ENCODE measurements at regions not wholly inside any gene's neighbourhood (a gene's known extent, or its start where the extent isn't known, plus 50 kb on each side); places are given as distances from the start of the nearest gene placed in this dataset.

DNA sequence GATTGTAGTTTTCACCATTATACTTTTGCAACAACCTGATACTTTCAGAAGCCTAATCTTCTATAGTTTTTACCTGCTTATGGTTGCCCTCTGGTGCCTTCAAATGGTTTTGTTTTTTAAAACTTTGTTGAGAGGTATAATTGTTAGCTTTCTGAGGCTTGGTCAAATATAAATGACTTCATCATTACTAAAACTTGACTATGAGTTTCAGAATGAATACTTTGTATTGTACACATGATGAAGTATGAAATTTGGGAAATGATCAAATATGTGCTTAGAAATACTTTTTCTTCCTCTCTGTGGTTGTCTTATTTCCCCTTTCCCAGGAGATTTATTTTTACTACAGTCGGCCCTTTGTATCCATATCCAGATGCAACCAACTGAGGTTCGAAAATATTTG lies 151.8 kb upstream of the B3GALT2 start:
- DNase-seq = no peak

DNA sequence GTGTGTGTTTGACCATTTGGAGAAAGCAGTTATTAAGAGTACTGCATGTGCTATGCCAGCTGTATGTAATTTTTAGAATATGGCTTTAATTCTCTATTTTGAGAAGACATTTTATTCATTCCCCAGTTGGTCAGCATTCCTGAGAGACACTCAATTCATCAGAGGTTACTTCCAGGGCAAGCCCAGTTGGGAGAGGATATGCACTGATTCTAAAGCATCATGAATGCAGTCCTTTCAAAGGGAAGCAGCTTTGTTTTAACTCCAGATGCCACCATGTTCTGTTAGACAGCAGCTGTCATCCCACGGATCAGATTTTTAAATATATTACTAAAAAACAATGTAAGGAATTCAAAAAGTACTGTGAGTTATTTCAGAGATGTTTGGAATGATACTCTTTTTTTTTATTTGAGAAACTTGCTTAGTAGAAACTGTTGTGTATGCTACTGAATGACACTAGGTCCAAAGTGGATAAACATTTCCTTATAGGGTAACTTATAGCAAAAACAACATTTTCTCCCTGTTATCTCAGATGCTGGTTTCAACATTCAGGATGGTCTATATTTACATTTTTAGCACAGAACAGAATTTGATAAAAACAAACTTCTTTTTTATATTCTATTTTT lies 149.5 kb upstream of the B3GALT2 start:
- no peak for DNase-seq

- no peak for DNase-seq
These were observed 146.8 kb upstream of the B3GALT2 start for GRCh38 chr1:193333166-193333565.

- DNase-seq = no peak
These were observed 139.9 kb upstream of the B3GALT2 start for GRCh38 chr1:193326296-193326695.

DNA sequence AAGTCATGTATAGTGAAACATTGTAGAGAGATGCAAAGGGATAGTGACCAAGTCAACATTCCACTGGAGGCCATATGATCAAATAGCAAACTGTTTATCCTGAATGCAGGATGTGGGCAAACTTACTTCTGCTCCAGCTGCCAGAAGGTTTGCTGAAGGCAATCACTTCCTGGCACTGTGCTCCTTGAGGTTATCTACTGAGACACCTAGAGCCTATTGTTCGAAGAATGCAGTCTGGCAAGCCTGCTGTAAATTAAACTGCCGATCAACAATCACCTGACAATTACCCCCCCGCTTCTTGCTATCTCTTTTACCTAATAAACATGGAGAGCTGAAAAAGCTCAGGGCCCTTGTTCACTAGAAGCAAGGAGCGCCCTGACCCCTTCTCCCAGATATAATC lies 139.4 kb upstream of the B3GALT2 start:
- no peak for DNase-seq

GRCh38 chr1:193325042-193325441 lies 138.6 kb upstream of the B3GALT2 start:
- no peak for DNase-seq

DNA sequence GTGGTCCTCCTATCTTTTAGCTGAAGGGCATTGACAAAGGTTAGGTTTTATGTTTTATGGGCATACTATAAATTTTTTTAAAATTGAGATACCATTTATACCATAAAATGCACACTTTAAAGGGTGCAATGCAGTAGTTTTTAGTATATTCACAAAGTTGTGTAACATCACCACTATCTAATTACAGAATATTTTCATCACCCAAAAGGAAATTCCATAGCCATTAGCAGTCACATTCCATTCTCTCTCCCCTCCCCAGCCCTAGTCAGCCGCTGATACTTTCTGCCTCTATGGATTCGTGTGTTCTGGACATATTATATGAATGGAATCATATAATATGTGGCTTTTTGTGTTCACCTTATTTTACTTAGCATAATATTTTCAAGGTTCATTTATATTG lies 135.8 kb upstream of the B3GALT2 start:
- DNase-seq = no peak

DNA sequence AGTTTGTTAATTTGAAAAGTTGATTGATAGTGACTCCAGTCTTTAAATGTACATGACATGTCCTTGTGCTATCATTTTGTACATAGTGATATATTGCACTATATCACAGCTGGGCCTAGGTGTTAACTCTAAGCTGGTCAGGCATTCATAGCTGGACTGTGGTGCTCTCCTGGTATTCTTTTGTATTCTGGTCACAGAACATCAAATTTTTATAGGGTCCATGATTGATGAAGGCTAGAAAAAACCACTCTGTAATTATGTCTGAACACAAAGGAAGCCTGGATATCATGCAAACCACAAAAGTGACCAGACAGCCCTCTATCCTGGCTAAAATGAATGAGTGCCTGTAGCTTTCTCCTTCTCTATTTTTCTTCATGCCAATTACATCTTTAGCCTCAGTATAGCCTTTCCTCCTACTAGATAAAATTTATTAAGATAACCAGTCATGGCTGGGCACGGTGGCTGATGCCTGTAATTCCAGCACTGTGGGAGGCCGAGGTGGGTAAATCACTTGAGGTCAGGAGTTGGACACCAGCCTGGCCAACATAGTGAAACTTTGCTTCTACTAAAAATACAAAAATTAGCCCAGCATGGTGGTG lies 134.9 kb upstream of the B3GALT2 start:
- DNase-seq = no peak

- no peak for DNase-seq
These were observed 133.9 kb upstream of the B3GALT2 start for GRCh38 chr1:193320270-193320669.

DNA sequence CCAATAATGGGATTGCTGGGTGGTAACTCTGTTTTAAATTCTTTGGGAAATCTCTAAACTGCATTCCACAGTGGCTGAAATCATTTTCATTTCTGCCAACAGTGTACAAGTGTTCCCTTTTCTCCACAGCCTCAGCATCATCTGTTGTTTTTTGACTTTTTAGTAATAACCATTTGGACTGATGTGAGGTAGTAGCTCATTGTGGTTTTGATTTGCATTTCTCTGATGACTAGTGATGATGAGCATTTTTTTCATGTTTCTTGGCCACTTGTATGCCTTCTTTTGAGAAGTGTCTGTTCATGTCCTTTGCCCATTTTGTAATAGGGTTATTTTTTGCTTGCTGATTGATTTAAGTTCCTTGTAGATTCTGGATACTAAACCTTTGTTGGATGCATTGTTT lies 131.9 kb upstream of the B3GALT2 start:
- DNase-seq = no peak

DNA sequence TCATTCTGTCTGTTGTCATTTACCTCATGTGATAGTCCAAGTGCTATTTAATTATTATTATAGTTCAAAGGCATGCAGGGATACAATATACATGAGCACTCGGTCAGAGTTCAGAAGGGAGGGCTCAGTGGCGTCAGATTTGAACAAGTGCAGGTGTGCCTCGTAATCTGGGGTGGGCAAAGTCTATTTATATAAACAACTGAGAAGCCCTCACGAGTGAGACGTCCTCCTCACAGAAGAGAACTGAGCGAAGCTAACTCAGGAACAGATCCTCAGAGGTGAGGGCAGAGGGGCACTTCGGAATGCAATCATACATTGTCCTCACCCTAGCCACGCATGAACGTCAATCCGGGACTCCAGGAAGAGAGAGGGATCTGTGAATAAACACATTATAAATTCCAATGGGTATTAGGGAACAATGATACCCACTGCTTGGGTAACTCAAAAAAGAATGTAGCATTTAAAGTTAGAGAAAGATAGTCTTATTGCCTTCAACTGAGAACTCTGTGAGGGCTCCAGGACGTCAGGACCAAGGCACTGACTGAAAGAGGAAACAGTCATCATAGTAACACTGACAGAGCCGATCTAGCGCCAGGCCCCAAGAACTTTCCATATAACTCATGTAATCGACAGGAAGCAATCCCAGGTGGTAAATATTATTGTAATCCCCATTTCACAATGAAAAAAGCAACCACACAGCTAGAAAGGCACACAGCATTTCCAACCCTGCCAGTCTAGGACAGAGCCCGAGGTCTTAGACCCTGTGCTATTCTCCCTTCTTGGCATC lies 127.1 kb upstream of the B3GALT2 start:
- no peak for DNase-seq

GRCh38 chr1:193312432-193312831 lies 126.0 kb upstream of the B3GALT2 start:
- no peak for DNase-seq

DNA sequence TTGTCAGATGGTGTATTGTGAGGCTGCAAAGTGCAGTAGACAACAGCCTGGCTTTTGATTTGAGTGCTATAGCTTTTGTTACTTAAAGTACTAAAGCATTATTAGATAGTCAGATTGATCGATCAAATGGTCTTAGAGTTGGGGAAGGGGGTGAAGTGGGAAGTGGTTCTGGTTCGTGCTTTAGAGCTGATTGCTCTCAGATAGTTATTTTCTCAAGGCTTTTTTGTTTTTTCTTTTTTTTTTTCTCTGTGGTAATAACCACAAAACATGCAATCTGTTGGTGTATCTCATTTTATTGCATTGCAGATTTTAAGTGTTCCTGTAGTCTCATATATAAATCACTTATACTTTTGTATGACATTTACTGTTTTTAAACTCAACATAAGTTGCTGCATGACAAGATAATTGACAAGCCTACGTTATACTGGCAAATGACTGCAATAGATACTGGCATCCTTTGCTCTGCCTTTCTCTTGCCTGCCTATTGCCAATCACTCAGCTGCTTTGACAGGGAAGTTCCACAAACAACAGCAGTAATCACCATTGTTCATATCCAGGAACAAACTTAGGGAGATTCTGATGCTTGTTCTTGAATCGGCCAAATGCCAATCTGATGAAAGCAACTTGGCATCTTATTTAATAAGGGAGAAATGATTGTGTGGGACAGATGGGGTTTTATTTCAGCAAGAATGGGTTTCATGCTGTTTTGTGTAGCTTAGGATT lies 125.0 kb upstream of the B3GALT2 start:
- no peak for DNase-seq

DNA sequence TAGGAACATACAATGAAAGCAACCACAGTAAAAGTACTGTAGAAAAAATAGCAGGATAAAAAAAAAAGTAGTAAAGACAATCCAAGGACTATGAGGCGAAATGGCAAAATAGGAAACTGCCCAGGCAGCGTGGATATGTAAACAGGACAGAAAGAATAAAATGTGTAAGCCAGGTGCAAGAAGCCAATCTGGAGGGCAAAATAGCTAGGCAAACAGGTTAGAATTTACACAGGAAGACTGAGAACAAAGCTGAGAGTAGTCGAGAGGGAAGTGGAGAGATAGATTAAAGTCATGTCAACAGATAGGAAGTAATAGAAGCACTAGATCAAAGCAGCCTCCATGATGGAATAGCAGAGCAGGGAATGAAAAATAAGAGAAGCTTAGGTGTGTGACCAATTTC lies 124.2 kb upstream of the B3GALT2 start:
- DNase-seq = no peak

DNA sequence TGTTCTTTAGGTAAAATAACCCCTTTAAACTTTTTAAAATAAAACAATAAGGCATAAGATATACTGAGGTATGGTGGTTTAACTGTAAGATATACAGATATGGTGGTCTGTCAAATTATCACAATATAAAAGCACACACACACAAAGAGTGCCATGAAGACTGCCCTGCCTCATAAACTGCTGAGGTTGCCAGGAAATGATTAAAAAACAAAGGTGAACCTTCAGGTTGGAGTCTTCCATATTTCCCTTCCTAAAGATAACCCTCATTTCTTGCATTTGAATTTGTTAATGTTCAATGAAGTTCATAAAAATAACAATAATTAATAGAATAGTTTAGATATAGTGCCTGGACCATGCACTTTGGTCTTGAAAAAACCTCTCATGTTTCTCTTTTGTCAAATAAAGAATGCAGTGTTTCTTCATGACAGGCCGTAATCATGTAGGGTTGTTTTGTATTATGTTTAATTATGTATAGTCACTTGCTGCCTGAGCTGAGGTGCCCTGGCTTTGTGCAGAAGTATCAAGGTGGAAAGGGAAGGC lies 123.6 kb upstream of the B3GALT2 start:
- no peak for DNase-seq

DNA sequence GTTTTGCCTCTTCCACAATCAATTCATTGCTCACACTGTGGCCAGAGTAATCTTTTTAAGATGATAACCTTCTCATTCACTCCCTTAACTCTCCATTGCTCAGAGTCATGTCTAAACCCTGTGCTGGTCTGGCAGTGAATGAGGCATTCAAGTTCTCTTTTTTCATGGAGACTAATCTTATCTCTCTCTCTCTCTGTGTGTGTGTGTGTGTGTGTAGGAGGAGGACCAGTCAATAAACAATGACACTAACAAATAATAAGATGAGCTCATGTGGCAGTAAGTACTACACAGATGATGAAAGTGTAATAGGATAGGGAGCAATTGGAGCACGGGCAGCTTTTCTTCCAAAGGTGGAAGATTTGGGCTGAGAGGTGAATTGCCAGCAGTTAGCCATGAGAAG lies 122.0 kb upstream of the B3GALT2 start:
- DNase-seq = no peak

DNA sequence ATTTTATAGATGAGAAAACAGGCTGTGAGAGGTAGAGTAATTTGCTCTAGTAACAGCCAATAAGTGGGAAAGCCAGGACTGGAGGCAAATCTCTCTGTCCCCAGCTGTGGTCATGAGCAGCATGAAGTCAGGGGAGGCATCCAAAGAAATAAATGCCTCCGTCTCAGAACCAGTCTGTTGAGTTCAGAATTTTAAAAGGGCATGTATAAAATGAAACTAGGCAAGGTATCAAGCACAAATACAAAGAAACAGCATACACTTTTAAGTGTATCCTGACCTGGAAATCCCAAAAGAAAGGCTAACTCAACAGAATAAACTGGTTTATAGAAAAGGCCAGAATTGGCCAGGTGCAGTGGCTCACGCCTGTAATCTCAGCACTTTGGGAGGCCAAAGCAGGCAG lies 120.0 kb upstream of the B3GALT2 start:
- DNase-seq = no peak
